Fibroblast of skin of right quadriceps (primary cell): ENCODE measurements at regions not wholly inside any gene's neighbourhood (a gene's known extent, or its start where the extent isn't known, plus 50 kb on each side); places are given as distances from the start of the nearest gene placed in this dataset.
"Not testable (repeated sequence)": the region's sequence is repeated elsewhere in the genome, so short reads cannot be mapped to it uniquely, and the experiment has no call there.

ENCODE experiments used
- DNase-seq: peaks from one replicate; pipeline ENCODE4 v3.0.0-alpha.2; 2013

DNA sequence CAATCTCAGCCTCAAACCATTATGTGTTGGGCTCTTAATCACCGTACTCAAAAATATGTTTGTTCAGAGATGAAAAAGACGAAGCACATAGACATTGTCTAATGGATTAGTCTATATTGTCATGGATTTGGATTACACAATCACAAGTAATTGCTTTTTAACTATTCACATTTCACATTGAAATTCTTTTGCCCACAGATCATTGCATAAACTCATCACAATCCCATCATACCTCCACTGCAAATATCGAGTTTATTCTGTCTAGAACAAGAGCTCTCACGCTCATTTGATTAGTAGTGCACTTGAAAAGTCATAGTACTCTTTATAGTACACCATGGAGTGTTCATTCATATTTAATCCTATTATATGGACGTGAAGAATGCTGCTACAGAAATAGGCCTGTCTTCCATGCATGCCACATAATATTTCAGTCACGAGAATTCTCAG lies 97.9 kb upstream of the SOX11 start:
- peak; percentile 9 for DNase-seq

DNA sequence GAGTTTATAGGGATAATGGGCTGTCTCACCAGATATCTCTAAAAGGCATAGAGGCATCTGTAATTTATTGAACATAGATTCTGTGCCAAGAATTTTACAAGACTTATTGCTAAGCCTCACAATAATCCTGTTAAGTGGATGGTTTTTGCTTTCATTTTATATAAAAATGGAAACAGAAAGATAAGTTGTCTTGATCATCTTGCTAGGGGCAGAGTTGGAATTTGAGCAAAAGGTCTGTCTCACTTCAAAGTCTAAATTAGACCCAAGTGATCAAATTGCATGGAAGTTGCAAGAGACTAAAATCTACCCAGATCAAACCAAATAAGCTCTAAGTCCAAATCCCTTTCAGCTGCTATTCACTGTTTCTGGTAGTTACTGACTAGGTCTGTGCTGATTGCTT lies 95.3 kb upstream of the SOX11 start:
- DNase-seq = no peak

DNA sequence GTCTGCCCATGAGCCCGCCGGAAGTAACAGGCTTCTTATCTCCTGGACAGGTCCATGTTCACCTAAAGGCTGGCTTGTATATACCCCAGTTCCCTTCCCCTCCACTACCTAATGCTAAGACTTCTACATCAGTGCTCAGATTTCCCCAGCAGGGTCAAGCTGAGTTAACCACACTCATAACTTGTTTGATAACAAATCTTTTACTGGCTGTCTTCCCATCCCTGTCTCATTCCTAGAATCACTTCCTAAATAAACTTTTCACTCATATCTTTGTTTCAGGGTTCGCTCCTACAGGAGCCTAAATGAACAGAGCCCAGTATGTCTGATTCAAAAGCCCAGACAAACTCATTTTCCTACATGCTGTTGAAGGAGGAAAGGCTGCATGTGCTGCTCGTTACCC lies 94.0 kb upstream of the SOX11 start:
- no peak for DNase-seq

GRCh38 chr2:5609201-5609600 lies 83.0 kb upstream of the SOX11 start:
- DNase-seq = peak; percentile 34

GRCh38 chr2:5612666-5613065 lies 79.5 kb upstream of the SOX11 start:
- DNase-seq = no peak

DNA sequence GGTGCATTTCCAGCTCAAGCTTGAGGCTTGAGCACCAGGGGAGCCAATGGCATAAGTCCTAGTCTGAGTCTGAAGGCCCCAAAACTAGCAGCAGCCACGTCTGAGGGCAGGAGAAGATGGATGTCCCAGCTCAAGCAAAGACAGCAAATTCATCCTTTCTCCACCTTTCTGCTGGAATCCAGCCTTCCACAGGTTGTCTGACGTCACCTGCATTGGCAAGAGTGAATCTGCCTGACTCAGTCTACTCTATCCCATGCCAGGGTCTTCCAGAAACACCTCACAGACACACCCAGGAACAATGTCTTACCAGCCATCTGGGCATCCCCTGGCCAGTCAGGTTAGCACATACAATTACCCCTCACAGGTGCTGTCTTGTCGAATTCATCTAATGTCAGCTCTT lies 76.2 kb upstream of the SOX11 start:
- no peak for DNase-seq

DNA sequence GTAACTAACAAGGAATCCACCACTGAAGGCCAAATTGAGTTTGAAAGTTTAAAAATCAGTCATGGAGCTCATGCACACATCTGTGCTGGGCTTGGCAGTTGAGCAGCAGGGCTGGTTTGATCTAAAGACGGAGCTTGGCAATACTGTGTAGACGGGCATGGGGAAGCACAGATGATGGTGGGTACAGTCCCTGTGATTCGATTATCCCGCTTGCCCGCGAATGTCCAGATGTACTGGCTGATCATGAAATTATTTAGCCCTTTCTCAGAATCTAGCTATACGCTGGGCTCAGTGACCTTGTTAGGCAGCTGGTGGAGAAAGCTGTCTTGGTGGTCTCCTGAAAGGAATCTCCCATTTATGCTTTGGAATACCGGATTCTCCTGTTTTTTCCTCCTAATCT lies 74.8 kb upstream of the SOX11 start:
- no peak for DNase-seq

DNA sequence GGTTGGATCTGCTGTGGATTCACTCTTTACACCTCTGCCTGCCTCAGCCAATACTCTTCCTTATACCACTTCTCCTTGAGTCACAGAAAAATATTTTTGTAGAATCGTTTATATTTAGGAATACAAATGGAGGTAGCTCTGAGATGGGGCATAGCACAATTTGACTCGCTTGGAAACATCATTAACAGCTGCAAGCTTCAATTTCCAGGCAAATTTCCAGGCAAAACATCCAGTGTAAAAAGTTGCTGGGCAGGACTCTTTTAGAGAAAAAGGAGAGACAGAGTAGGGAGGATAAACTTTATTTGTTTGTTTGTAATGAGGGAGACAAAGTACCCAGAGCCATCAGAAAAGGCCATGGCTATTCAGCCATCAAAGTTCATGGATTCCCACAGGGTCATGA lies 74.4 kb upstream of the SOX11 start:
- no peak for DNase-seq

DNA sequence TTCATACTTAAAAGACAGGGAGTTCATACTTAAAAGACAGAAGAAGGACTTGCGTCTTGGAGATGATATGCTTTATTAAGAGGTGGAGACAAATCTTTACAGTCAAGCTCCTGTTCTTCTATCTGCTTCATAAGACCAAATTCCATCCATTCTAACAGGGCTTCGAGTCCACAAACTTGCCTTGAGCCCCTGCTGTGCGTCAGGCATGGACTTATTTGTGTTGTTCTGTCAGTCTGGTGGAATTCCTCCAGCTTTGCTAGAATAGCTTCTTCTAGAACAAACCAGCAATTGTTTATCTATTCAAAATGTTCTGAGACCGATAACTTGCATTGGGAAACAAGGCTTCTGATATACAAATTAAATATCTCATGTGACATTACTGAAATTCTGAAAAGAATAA lies 73.9 kb upstream of the SOX11 start:
- DNase-seq = no peak

GRCh38 chr2:5625556-5626065 lies 66.6 kb upstream of the SOX11 start:
- DNase-seq = not testable (repeated sequence)

- DNase-seq = not testable (repeated sequence)
Measured at GRCh38 chr2:5628484-5628883, 63.7 kb upstream of the SOX11 start.

DNA sequence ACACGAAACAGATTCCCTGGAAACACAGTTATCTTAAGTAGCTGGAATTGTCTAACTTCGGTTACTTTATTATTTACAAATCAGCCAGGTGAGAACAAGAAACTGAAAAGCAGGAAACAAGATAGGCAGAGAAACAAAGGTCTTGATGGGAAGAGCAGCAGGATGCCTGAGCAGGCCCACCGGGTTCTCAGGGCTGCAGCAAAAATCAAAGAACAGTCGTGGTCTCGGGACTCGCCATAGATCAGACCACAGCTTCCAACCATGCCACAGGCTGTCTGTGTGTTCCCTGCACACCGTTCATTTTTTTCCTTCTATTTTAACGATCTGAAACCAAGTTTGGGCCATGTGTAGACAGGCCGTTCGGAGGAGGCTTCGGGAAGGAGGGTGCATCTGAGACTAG lies 62.7 kb upstream of the SOX11 start:
- DNase-seq = not testable (repeated sequence)

DNA sequence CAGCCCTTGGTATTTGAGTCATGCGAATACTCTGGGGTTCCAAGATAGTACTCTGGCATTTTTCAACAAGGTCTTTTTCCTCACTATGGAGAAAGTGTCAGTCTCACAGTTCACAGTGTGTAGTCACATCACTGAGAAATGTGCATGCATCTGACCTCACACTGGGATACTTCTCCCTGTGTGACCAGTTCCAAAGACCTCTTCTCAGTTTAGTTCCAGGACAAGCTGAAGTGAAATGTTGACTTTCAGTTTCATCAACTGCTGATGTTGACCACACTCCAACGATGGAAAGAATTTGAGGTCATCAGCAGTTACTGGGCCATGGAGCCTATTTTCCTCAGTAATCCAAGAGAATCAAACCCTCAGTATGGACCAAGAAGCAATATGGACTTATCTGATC lies 55.1 kb upstream of the SOX11 start:
- DNase-seq = not testable (repeated sequence)
